IMR-90 (cell line): ENCODE measurements at regions not wholly inside any gene's neighbourhood (a gene's known extent, or its start where the extent isn't known, plus 50 kb on each side); places are given as distances from the start of the nearest gene placed in this dataset.

Experiments
- ATAC-seq: fragments of 200-7000 bp; cut with Tn5 transposase; 2 replicates; pipeline ENCODE4 v1.9.1; 2020; ENCODE audit warnings: low read depth, mild to moderate bottlenecking, moderate library complexity
- BruUV-seq: library from RNA; stranded (reverse); fragments of 400-500 nt; replicated peaks from 2 replicates; lab custom pipeline; 2021; lab: Mats Ljungman, UMichigan
- CTCF ChIA-PET: fragments of 300-600 bp; formaldehyde crosslinking; extraction: SDS; loops from one replicate; lab custom pipeline; 2021; ENCODE audit warnings: antibody characterized with exemption; lab: Yijun Ruan, JAX
- POLR2A ChIA-PET: fragments of 300-600 bp; sonication (Branson Sonifier 250); formaldehyde crosslinking; loops from one replicate; lab custom pipeline; 2022; ENCODE audit warnings: antibody characterized with exemption; ENCODE audit not compliant: unreplicated experiment; lab: Charles Lee
- DNase-seq: peaks from one replicate; pipeline ENCODE4 v3.0.0; 2013
- H2AFZ ChIP-seq: replicated peaks from 2 replicates; pipeline ENCODE3; 2013; ENCODE audit warnings: low read length, mild to moderate bottlenecking; ENCODE audit not compliant: poor library complexity
- H2AK5ac ChIP-seq: 2 replicates; pipeline ENCODE4 v1.6.1; 2013; ENCODE audit warnings: low read depth, low read length, inconsistent platforms
- H2AK9ac ChIP-seq: replicated peaks from 2 replicates; pipeline ENCODE3; 2013; ENCODE audit warnings: mild to moderate bottlenecking, low read depth, low read length, moderate library complexity; ENCODE audit not compliant: poor library complexity
- H2BK120ac ChIP-seq: 2 replicates; pipeline ENCODE4 v1.6.1; 2013; ENCODE audit warnings: low read depth, low read length, inconsistent platforms
- H2BK15ac ChIP-seq: 3 replicates; pipeline ENCODE4 v1.6.1; 2013; ENCODE audit warnings: low read depth, low read length, inconsistent platforms
- H2BK20ac ChIP-seq: 2 replicates; pipeline ENCODE4 v1.6.1; 2013; ENCODE audit warnings: low read depth, mild to moderate bottlenecking, inconsistent platforms, low read length, moderate library complexity
- H2BK5ac ChIP-seq: 2 replicates; pipeline ENCODE4 v1.6.1; 2013; ENCODE audit warnings: mild to moderate bottlenecking, low read depth, low read length, inconsistent platforms; ENCODE audit not compliant: poor library complexity, severe bottlenecking
- H3K14ac ChIP-seq: replicated peaks from 2 replicates; pipeline ENCODE4 v1.6.1; 2013; ENCODE audit warnings: low read depth, low read length, inconsistent platforms
- H3K18ac ChIP-seq: 2 replicates; pipeline ENCODE4 v1.6.1; 2013; ENCODE audit warnings: low read depth, low read length, control low read depth
- H3K23ac ChIP-seq: 2 replicates; pipeline ENCODE4 v1.6.1; 2013; ENCODE audit warnings: low read depth, low read length, inconsistent platforms
- H3K27ac ChIP-seq: 2 replicates; pipeline ENCODE4 v1.5.1; 2013; ENCODE audit warnings: mild to moderate bottlenecking, control low read depth, low read length; ENCODE audit not compliant: insufficient read depth
- H3K27me3 ChIP-seq: 2 replicates; pipeline ENCODE4 v1.6.1; 2013; ENCODE audit warnings: low read length; ENCODE audit not compliant: control insufficient read depth, insufficient read depth
- H3K36me3 ChIP-seq: 2 replicates; pipeline ENCODE4 v1.6.1; 2013; ENCODE audit warnings: low read length, mixed read lengths; ENCODE audit not compliant: control insufficient read depth, insufficient read depth
- H3K4ac ChIP-seq: 2 replicates; pipeline ENCODE4 v1.6.1; 2013; ENCODE audit warnings: low read depth, low read length, inconsistent platforms
- H3K4me1 ChIP-seq: 2 replicates; pipeline ENCODE4 v1.6.1; 2013; ENCODE audit warnings: low read length, mixed read lengths; ENCODE audit not compliant: control insufficient read depth, insufficient read depth
- H3K4me2 ChIP-seq: 2 replicates; pipeline ENCODE4 v1.6.1; 2013; ENCODE audit warnings: low read depth, mild to moderate bottlenecking, control low read depth, low read length, moderate library complexity
- H3K4me3 ChIP-seq: 2 replicates; pipeline ENCODE4 v1.5.1; 2013; ENCODE audit warnings: low read depth, mild to moderate bottlenecking, control low read depth, low read length, moderate library complexity; ENCODE audit not compliant: insufficient read depth
- H3K56ac ChIP-seq: 2 replicates; pipeline ENCODE4 v1.6.1; 2013; ENCODE audit warnings: low read length, inconsistent platforms; ENCODE audit not compliant: insufficient read depth; ENCODE audit errors: extremely low read depth
- H3K79me1 ChIP-seq, 2 experiments: 2 replicates each; pipeline ENCODE4 v1.6.1; 2013; ENCODE audit warnings: low read length in 2 of 2, inconsistent platforms in 1 of 2, low read depth in 1 of 2
- H3K9ac ChIP-seq: 2 replicates; pipeline ENCODE4 v1.6.1; 2013; ENCODE audit warnings: low read depth, low read length, control low read depth
- H3K9me1 ChIP-seq: 2 replicates; pipeline ENCODE4 v1.6.1; 2013; ENCODE audit warnings: low read length, inconsistent platforms; ENCODE audit not compliant: insufficient read depth
- H3K9me3 ChIP-seq: 2 replicates; pipeline ENCODE4 v1.6.1; 2013; ENCODE audit warnings: low read length; ENCODE audit not compliant: control insufficient read depth, insufficient read depth
- H4K20me1 ChIP-seq: 2 replicates; pipeline ENCODE4 v1.6.1; 2013; ENCODE audit warnings: low read length, inconsistent platforms; ENCODE audit not compliant: insufficient read depth
- H4K5ac ChIP-seq: 2 replicates; pipeline ENCODE4 v1.6.1; 2013; ENCODE audit warnings: mild to moderate bottlenecking, low read depth, low read length, control low read depth
- H4K8ac ChIP-seq, 2 experiments: 2 replicates each; pipeline ENCODE4 v1.6.1; 2013; ENCODE audit warnings: low read depth in 2 of 2, low read length in 2 of 2, control low read depth in 1 of 2, inconsistent platforms in 1 of 2
- H4K91ac ChIP-seq: 2 replicates; pipeline ENCODE4 v1.6.1; 2013; ENCODE audit warnings: low read depth, low read length, inconsistent platforms; ENCODE audit not compliant: insufficient read depth
- BHLHE40 ChIP-seq: fragments of 150-350 bp; IDR thresholded peaks from 2 replicates; pipeline ENCODE4 v1.6.1; 2016; ENCODE audit warnings: mild to moderate bottlenecking, low read depth, low read length
- CEBPB ChIP-seq: IDR thresholded peaks from 2 replicates; pipeline ENCODE4 v1.6.1; 2012; ENCODE audit warnings: low read depth, low read length, improper control_type of control experiment
- CHD1 ChIP-seq: IDR thresholded peaks from 2 replicates; pipeline ENCODE4 v1.6.1; 2012; ENCODE audit warnings: low read depth, low read length, improper control_type of control experiment
- FOS ChIP-seq: fragments of 150-350 bp; IDR thresholded peaks from 2 replicates; pipeline ENCODE4 v1.6.1; 2016; ENCODE audit warnings: low read depth, low read length
- MAFK ChIP-seq: IDR thresholded peaks from 2 replicates; pipeline ENCODE4 v1.6.1; 2012; ENCODE audit warnings: low read depth, low read length, improper control_type of control experiment
- MAZ ChIP-seq: IDR thresholded peaks from 2 replicates; pipeline ENCODE4 v1.6.1; 2012; ENCODE audit warnings: low read depth, mild to moderate bottlenecking, low read length, improper control_type of control experiment, moderate library complexity, borderline replicate concordance
- MXI1 ChIP-seq: IDR thresholded peaks from 2 replicates; pipeline ENCODE4 v1.6.1; 2012; ENCODE audit warnings: low read depth, mild to moderate bottlenecking, low read length, moderate library complexity, borderline replicate concordance
- NFE2L2 ChIP-seq: fragments of 150-350 bp; IDR thresholded peaks from 2 replicates; pipeline ENCODE4 v1.6.1; 2016; ENCODE audit warnings: low read depth, mild to moderate bottlenecking, low read length
- POLR2A ChIP-seq: IDR thresholded peaks from 2 replicates; pipeline ENCODE4 v1.6.1; 2012; ENCODE audit warnings: mild to moderate bottlenecking, low read depth, low read length
- RCOR1 ChIP-seq: IDR thresholded peaks from 2 replicates; pipeline ENCODE4 v1.6.1; 2012; ENCODE audit warnings: mild to moderate bottlenecking, low read length, improper control_type of control experiment; ENCODE audit not compliant: insufficient replicate concordance
- RFX5 ChIP-seq: IDR thresholded peaks from 2 replicates; pipeline ENCODE4 v1.8.0; 2012; ENCODE audit warnings: low read depth, mild to moderate bottlenecking, low read length, moderate library complexity
- SMC3 ChIP-seq: fragments of 150-350 bp; IDR thresholded peaks from 2 replicates; pipeline ENCODE4 v1.6.1; 2016; ENCODE audit warnings: low read depth, mild to moderate bottlenecking, antibody characterized with exemption, low read length, moderate library complexity
- USF2 ChIP-seq: fragments of 150-350 bp; IDR thresholded peaks from 2 replicates; pipeline ENCODE4 v1.6.1; 2017; ENCODE audit warnings: mild to moderate bottlenecking, antibody characterized with exemption, low read length, low read depth
- WGBS, 2 experiments: methylation state at CpG; one replicate each; pipeline versions ENCODE4 v1.1.5 to v1.1.7; 2013; ENCODE audit warnings: missing lambda C conversion rate in 2 of 2; ENCODE audit not compliant: insufficient read length in 1 of 2; ENCODE audit errors: extremely low coverage in 2 of 2; 5-methylcytosine and 5-hydroxymethylcytosine counted together
- dilution Hi-C: fragments of 300-500 bp; cut with HindIII; formaldehyde crosslinking; loops from one replicate; pipeline ENCODE4 v1.14.3; 2018; ENCODE audit warnings: low sequenced_read_pairs; ENCODE audit not compliant: unreplicated experiment
- in situ Hi-C: fragments of 300-500 bp; cut with MboI; formaldehyde crosslinking; loops from 3 replicates; pipeline ENCODE4 v1.14.3; 2019; ENCODE audit warnings: low sequenced_read_pairs, inconsistent platforms, mixed read lengths
- intact Hi-C: fragments of 100-400 bp; cut with micrococcal nuclease; formaldehyde crosslinking; loops from 2 replicates; pipeline ENCODE4 v1.10.0; 2022
- TF ChIP-seq, protein P1 (sequence below): conservative IDR thresholded peaks from 2 replicates; pipeline ENCODE4 v1.5.1; 2012; ENCODE audit warnings: mild to moderate bottlenecking, low read depth, low read length, improper control_type of control experiment

- H2BK5ac ChIP-seq: peak overlapping the region; percentile 55
- H3K27me3 ChIP-seq: no peaks in the 10 kb centered on the region
- H2BK20ac ChIP-seq: peak overlapping the region; percentile 81
- no peak overlapping the region for H3K56ac ChIP-seq
- no peak overlapping the region for H2AK9ac ChIP-seq
- in situ Hi-C loops: loop anchor here (5.0 kb wide), 2 partner anchors 170 to 955 kb away; no protein-coding TSS in a partner anchor
- H3K4me2 ChIP-seq: no peak overlapping the region
- peak overlapping the region; percentile 29 to 63; a peak in 3 of 4 replicates for H4K8ac ChIP-seq
- no peak overlapping the region for H2AFZ ChIP-seq
- BruUV-seq: no TSS peak
- H2AK5ac ChIP-seq: no peak overlapping the region
- H3K18ac ChIP-seq: peak overlapping the region; percentile 92; the same call in 1 of the 2 replicates
- dilution Hi-C loops: no loop called here
- 0 out of 2 replicates have a peak, but pooled peaks cover 3% of the 10 kb centered on the region for H3K9me1 ChIP-seq
- H3K36me3 ChIP-seq: no peaks in the 10 kb centered on the region
- DNase-seq (peak; percentile 72), ATAC-seq (peak; percentile 80)
- peak overlapping the region; percentile 86; the same call in 1 of the 2 replicates for H4K5ac ChIP-seq
- no peak overlapping the region for H3K23ac ChIP-seq
- no peak overlapping the region for H3K27ac ChIP-seq
- H2BK120ac ChIP-seq: peak overlapping the region; percentile 88
- H3K9me3 ChIP-seq: no peaks in the 10 kb centered on the region; the same call in 1 of the 2 replicates
- H4K91ac ChIP-seq: peak overlapping the region; percentile 69; the same call in 1 of the 2 replicates
- no CpG with 5 or more reads among the region's 4 CpGs for WGBS, 2 experiments
- ChIA-PET CTCF (interaction anchor here (0.6 to 1.5 kb wide), 9 partner anchors 14 to 981 kb away, joined by 3 to 6 read pairs (median 5); no protein-coding TSS in a partner anchor), POLR2A (no interaction called here)
- no peak overlapping the region for H3K4me3 ChIP-seq
- no peaks in the 10 kb centered on the region for H4K20me1 ChIP-seq
- H2BK15ac ChIP-seq: peak overlapping the region; percentile 85; the same call in 2 of the 3 replicates
- no peaks in the 10 kb centered on the region for H3K79me1 ChIP-seq
- H3K4ac ChIP-seq: peak overlapping the region; percentile 57; the same call in 1 of the 2 replicates
- H3K9ac ChIP-seq: no peak overlapping the region
- 0 out of 2 replicates have a peak overlapping the region, but pooled peaks have one; percentile 19 for H3K14ac ChIP-seq
- intact Hi-C loops: loop anchor here (1.0 to 10.0 kb wide), 6 partner anchors 92 to 956 kb away; no protein-coding TSS in a partner anchor
- peaks cover 2% of the 10 kb centered on the region; the same call in 1 of the 2 replicates for H3K4me1 ChIP-seq
- TF ChIP-seq BHLHE40 (no peak), RCOR1 (no peak), CHD1 (no peak; the same call in 1 of the 2 replicates), MXI1 (no peak), RFX5 (no peak), NFE2L2 (no peak), USF2 (no peak), POLR2A (peak; percentile 50; the same call in 1 of the 2 replicates), CEBPB (no peak), MAFK (peak; percentile 67), SMC3 (peak; percentile 94), FOS (no peak), MAZ (no peak)
- TF ChIP-seq, protein P1, sequence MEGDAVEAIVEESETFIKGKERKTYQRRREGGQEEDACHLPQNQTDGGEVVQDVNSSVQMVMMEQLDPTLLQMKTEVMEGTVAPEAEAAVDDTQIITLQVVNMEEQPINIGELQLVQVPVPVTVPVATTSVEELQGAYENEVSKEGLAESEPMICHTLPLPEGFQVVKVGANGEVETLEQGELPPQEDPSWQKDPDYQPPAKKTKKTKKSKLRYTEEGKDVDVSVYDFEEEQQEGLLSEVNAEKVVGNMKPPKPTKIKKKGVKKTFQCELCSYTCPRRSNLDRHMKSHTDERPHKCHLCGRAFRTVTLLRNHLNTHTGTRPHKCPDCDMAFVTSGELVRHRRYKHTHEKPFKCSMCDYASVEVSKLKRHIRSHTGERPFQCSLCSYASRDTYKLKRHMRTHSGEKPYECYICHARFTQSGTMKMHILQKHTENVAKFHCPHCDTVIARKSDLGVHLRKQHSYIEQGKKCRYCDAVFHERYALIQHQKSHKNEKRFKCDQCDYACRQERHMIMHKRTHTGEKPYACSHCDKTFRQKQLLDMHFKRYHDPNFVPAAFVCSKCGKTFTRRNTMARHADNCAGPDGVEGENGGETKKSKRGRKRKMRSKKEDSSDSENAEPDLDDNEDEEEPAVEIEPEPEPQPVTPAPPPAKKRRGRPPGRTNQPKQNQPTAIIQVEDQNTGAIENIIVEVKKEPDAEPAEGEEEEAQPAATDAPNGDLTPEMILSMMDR: peak; percentile 90
These were observed 152.9 kb upstream of the MOCS2 start for GRCh38 chr5:53262348-53262970.
